Activated B cell treated with CpG ODN at 0.5 μM for 24 hours (primary cell): ENCODE measurements at regions not wholly inside any gene's neighbourhood (a gene's known extent, or its start where the extent isn't known, plus 50 kb on each side); places are given as distances from the start of the nearest gene placed in this dataset.
"Not testable (repeated sequence)": the region's sequence is repeated elsewhere in the genome, so short reads cannot be mapped to it uniquely, and the experiment has no call there.

Experiments
- ATAC-seq: fragments of 200-7000 bp; cut with Tn5 transposase; one replicate; pipeline ENCODE4 v1.10.0; 2021; ENCODE audit warnings: low read depth, mild to moderate bottlenecking, moderate library complexity
- CTCF ChIA-PET: fragments of 350-600 bp; sonication (Branson Sonifier 250); formaldehyde crosslinking; loops from one replicate; lab custom pipeline; 2021; ENCODE audit warnings: antibody characterized with exemption; lab: Charles Lee
- POLR2A ChIA-PET: fragments of 350-600 bp; sonication (Branson Sonifier 250); formaldehyde crosslinking; loops from one replicate; lab custom pipeline; 2021; ENCODE audit warnings: antibody characterized with exemption; lab: Charles Lee
- DNase-seq: peaks from one replicate; pipeline ENCODE4 v3.0.0; 2022
- H3K27ac Mint-ChIP-seq: one replicate; pipeline ENCODE4 v1.8.0; 2020; ENCODE audit warnings: mixed read lengths
- H3K27me3 Mint-ChIP-seq: one replicate; pipeline ENCODE4 v1.8.0; 2021; ENCODE audit warnings: mixed read lengths
- H3K36me3 Mint-ChIP-seq: one replicate; pipeline ENCODE4 v1.8.0; 2021; ENCODE audit warnings: low read depth, mixed read lengths
- H3K4me1 Mint-ChIP-seq: one replicate; pipeline ENCODE4 v1.8.0; 2021; ENCODE audit warnings: mixed read lengths
- H3K4me3 Mint-ChIP-seq: one replicate; pipeline ENCODE4 v1.8.0; 2020; ENCODE audit warnings: mild to moderate bottlenecking, mixed read lengths
- H3K9me3 Mint-ChIP-seq: one replicate; pipeline ENCODE4 v1.8.0; 2020; ENCODE audit warnings: mixed read lengths
- intact Hi-C: fragments of 100-400 bp; cut with micrococcal nuclease; formaldehyde crosslinking; loops from one replicate; pipeline ENCODE4 v1.15.1; 2024
- TF ChIP-seq, protein P1 (sequence below): fragments of 200-600 bp; IDR thresholded peaks from one replicate; pipeline ENCODE4 v1.8.0; 2022; ENCODE audit warnings: antibody characterized with exemption, mild to moderate bottlenecking

DNA sequence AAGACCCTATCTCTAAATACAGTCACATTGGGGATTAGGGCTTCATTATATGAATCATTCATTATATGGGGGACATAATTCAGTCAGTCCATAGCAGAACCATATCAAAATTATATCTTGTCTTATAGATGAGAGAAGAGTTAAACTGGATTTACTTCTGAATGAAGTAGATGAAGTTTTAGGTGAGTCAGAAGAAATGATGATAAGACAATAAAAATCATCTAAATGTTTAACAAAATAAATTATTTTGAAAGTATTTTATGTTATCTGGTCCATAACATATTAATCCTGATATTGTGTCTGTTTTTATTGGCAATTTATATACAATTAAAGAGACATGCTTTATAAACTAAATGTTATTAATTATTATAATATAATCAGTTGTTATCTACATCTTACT is 76.9 kb upstream of the EFCAB3 start:
- ATAC-seq (no peak), DNase-seq (no peak)
- POLR2A ChIA-PET: no interaction called here
- TF ChIP-seq, protein P1, sequence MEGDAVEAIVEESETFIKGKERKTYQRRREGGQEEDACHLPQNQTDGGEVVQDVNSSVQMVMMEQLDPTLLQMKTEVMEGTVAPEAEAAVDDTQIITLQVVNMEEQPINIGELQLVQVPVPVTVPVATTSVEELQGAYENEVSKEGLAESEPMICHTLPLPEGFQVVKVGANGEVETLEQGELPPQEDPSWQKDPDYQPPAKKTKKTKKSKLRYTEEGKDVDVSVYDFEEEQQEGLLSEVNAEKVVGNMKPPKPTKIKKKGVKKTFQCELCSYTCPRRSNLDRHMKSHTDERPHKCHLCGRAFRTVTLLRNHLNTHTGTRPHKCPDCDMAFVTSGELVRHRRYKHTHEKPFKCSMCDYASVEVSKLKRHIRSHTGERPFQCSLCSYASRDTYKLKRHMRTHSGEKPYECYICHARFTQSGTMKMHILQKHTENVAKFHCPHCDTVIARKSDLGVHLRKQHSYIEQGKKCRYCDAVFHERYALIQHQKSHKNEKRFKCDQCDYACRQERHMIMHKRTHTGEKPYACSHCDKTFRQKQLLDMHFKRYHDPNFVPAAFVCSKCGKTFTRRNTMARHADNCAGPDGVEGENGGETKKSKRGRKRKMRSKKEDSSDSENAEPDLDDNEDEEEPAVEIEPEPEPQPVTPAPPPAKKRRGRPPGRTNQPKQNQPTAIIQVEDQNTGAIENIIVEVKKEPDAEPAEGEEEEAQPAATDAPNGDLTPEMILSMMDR: no peak
- Mint-ChIP-seq H3K4me3 (no peak overlapping the region), H3K4me1 (no peaks in the 10 kb centered on the region), H3K9me3 (peaks cover 8% of the 10 kb centered on the region), H3K27ac (no peak overlapping the region), H3K27me3 (peaks cover 20% of the 10 kb centered on the region), H3K36me3 (no peaks in the 10 kb centered on the region)
- intact Hi-C loops: no loop called here
- CTCF ChIA-PET: no interaction called here

DNA sequence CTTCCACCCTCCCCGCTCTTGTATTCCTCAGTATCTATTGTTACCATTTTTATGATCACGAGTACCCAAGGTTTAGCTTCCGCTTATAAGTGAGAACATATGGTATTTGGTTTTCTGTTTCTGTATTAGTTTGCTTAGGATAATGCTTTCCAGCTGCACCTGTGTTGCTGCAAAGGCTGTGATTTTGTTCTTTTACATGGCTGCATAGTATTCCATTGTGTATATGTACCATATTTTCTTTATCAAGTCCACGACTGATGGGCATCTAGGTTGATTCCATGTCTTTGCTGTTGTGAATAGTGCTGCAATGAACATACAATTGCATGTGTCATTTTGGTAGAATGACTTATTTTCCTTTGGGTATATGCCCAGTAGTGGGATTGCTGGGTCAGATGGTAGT is 79.7 kb upstream of the EFCAB3 start:
- Mint-ChIP-seq H3K9me3 (peaks cover 8% of the 10 kb centered on the region), H3K27ac (no peak overlapping the region), H3K36me3 (no peaks in the 10 kb centered on the region), H3K27me3 (peaks cover 12% of the 10 kb centered on the region), H3K4me1 (no peaks in the 10 kb centered on the region), H3K4me3 (no peak overlapping the region)
- intact Hi-C loops: no loop called here
- no peak for DNase-seq
- TF ChIP-seq, protein P1: no peak
- ChIA-PET CTCF (no interaction called here), POLR2A (no interaction called here)
- ATAC-seq: no peak

- H3K9me3 Mint-ChIP-seq, H3K27me3 Mint-ChIP-seq, POLR2A ChIA-PET, intact Hi-C loops, H3K4me3 Mint-ChIP-seq, CTCF ChIA-PET, DNase-seq, H3K27ac Mint-ChIP-seq, ATAC-seq, H3K36me3 Mint-ChIP-seq, H3K4me1 Mint-ChIP-seq: not testable (repeated sequence)
Measured at GRCh38 chr17:62275290-62275689, 105.1 kb upstream of the EFCAB3 start.

DNA sequence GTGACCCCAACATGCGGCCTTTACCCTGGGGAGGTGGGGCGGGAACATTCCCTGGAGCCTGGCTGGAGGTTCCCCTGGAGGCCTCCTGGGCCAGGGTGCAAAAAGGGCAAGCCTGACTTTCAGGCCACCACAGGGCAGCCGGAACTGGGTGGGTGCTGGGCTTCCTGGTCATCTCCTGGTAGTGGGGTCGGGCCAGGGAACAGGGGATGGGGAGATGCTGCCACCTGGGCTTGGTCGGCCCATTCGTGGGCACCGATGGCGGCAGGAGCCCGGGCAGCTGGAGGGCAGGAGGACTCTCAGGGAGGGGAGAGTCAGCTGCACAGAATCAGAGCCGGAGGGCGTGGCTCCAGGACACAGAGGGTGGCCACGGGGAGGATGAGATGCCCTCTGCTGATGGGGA is 112.0 kb upstream of the EFCAB3 start:
- DNase-seq, H3K9me3 Mint-ChIP-seq, POLR2A ChIA-PET, intact Hi-C loops, H3K27me3 Mint-ChIP-seq, CTCF ChIA-PET, ATAC-seq, H3K27ac Mint-ChIP-seq, H3K4me1 Mint-ChIP-seq, H3K4me3 Mint-ChIP-seq, H3K36me3 Mint-ChIP-seq: not testable (repeated sequence)

GRCh38 chr17:62264974-62265373 is 115.4 kb upstream of the EFCAB3 start:
- DNase-seq, H3K4me1 Mint-ChIP-seq, H3K9me3 Mint-ChIP-seq, H3K36me3 Mint-ChIP-seq, H3K27me3 Mint-ChIP-seq, POLR2A ChIA-PET, ATAC-seq, H3K4me3 Mint-ChIP-seq, CTCF ChIA-PET, H3K27ac Mint-ChIP-seq, intact Hi-C loops: not testable (repeated sequence)

GRCh38 chr17:62255791-62256190 is 124.6 kb upstream of the EFCAB3 start:
- not testable (repeated sequence) for H3K9me3 Mint-ChIP-seq, H3K4me1 Mint-ChIP-seq

GRCh38 chr17:62242076-62242475 is 138.3 kb upstream of the EFCAB3 start:
- H3K36me3 Mint-ChIP-seq, ATAC-seq, H3K9me3 Mint-ChIP-seq, POLR2A ChIA-PET, H3K4me1 Mint-ChIP-seq, H3K27ac Mint-ChIP-seq, CTCF ChIA-PET, intact Hi-C loops, H3K4me3 Mint-ChIP-seq, DNase-seq: not testable (repeated sequence)
- peaks cover 11% of the 10 kb centered on the region for H3K27me3 Mint-ChIP-seq

More at GRCh38 chr17:62255791-62256190, 124.6 kb upstream of the EFCAB3 start:
- H3K27ac Mint-ChIP-seq, POLR2A ChIA-PET, intact Hi-C loops, ATAC-seq, CTCF ChIA-PET, H3K4me3 Mint-ChIP-seq, H3K36me3 Mint-ChIP-seq, H3K27me3 Mint-ChIP-seq, DNase-seq: not testable (repeated sequence)

DNA sequence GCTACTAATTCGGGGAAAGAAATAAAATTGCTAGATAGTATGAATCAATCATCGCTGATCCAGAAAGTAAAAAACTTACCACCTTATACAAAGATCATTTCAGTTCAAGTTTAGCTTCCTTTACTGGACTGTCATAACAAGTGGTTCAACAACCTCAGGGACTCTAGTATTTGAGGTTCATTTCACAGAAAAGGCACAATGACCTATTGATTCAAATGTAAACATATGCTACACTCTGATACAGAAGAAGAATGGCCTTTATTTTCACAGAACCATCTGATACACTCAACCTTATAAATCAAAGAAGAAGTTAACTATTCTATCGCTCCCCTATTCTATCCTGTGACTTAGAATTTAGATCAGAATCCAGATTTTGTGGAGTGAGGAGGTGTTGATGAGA is 140.8 kb upstream of the EFCAB3 start:
- ATAC-seq, H3K4me3 Mint-ChIP-seq, H3K36me3 Mint-ChIP-seq, H3K27ac Mint-ChIP-seq, CTCF ChIA-PET, H3K9me3 Mint-ChIP-seq, DNase-seq, POLR2A ChIA-PET, intact Hi-C loops, H3K4me1 Mint-ChIP-seq: not testable (repeated sequence)
- H3K27me3 Mint-ChIP-seq: peaks cover 16% of the 10 kb centered on the region

DNA sequence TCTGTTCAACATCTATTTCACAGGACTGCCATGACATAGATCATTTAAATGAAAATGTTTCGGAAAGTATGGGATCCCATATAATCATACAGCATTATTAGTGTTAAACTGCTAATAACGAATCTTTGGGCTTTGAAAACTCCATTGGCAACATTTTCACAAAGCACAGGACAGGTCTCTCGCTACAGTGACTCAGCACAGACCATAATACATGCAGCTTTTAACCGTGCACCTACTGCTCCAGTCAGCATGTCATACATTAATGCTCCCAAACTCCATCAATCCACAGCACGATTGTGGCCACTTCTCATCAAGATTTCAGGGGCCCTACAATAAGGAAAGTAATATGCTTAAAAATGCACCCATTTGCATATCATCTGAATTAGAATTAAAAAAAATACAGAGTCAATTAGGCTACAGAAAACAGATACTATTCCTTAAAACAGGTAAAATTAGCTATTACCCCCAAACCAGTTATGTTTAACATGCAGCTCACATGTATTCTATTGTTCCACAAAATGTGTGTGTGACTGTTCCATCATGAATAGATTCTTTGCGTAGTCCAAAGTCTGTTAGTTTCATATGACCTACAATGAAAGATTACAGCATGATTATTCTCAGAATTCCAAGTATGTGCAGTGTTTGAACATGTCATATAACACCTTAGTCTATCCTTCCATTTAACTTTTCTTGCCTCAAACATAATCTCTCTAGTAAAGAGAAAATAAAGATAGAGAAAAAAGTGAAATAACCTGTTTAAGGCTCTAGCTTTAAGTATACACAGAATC is 141.6 kb upstream of the EFCAB3 start:
- CTCF ChIA-PET, POLR2A ChIA-PET, H3K9me3 Mint-ChIP-seq, ATAC-seq, H3K27ac Mint-ChIP-seq, H3K4me3 Mint-ChIP-seq, H3K4me1 Mint-ChIP-seq, H3K36me3 Mint-ChIP-seq, intact Hi-C loops, DNase-seq: not testable (repeated sequence)
- peaks cover 16% of the 10 kb centered on the region for H3K27me3 Mint-ChIP-seq

GRCh38 chr17:62233822-62234481 is 146.4 kb upstream of the EFCAB3 start:
- POLR2A ChIA-PET, H3K27me3 Mint-ChIP-seq, H3K9me3 Mint-ChIP-seq, CTCF ChIA-PET, H3K4me3 Mint-ChIP-seq, H3K36me3 Mint-ChIP-seq, H3K27ac Mint-ChIP-seq, ATAC-seq, H3K4me1 Mint-ChIP-seq, intact Hi-C loops, DNase-seq: not testable (repeated sequence)
